ENCODE measurements at regions not wholly inside any gene's neighbourhood (a gene's known extent, or its start where the extent isn't known, plus 50 kb on each side); places are given as distances from the start of the nearest gene placed in this dataset.

GRCh38 chr9:38119560-38120236, 50.7 kb upstream of the SHB start:
- H2AFZ ChIP-seq (ENCODE audit: low read length), result no peak overlapping the region
- no peak overlapping the region for H2BK120ac ChIP-seq (ENCODE audit: low read depth, low read length, poor library complexity, severe bottlenecking)
- no peaks in the 10 kb centered on the region for H3K4me1 Mint-ChIP-seq
- no peaks in the 10 kb centered on the region for H3K27me3 ChIP-seq (ENCODE audit: insufficient read depth, low read length)
- no peak overlapping the region for H3K4ac ChIP-seq (ENCODE audit: low read depth, low read length)
- no peak overlapping the region for H3K27ac Mint-ChIP-seq
- H3K9me3 Mint-ChIP-seq, result no peaks in the 10 kb centered on the region
- no peak overlapping the region for H2BK5ac ChIP-seq (ENCODE audit: insufficient read length, low read length)
- H3K14ac ChIP-seq (ENCODE audit: insufficient read depth, low read length), result no peak overlapping the region
- H3K56ac ChIP-seq (ENCODE audit: insufficient read length, low read depth, low read length), result no peak overlapping the region
- peaks cover 52% of the 10 kb centered on the region for H3K27me3 Mint-ChIP-seq (ENCODE audit: low read depth)
- no peak for TF ChIP-seq CTCF (conservative IDR thresholded peaks at IDR 0.05)
- H3K36me3 Mint-ChIP-seq (ENCODE audit: insufficient read depth in 1 of 3, low read depth in 3 of 3), result no peaks in the 10 kb centered on the region
- H4K5ac ChIP-seq (ENCODE audit: insufficient read length, low read depth, low read length), result no peak overlapping the region
- H2BK15ac ChIP-seq (ENCODE audit: low read depth, low read length), result no peak overlapping the region
- no peak overlapping the region for H3T11ph ChIP-seq (ENCODE audit: low read length)
- no peak overlapping the region for H3K9ac ChIP-seq (ENCODE audit: extremely low read depth, insufficient read length, low read length)
- H3K23ac ChIP-seq (ENCODE audit: insufficient read length, low read depth, low read length), result no peak overlapping the region
- no peak overlapping the region for H2AK5ac ChIP-seq (ENCODE audit: insufficient read length, low read length)
- H2BK12ac ChIP-seq (ENCODE audit: insufficient read length, low read depth, low read length), result no peak overlapping the region
- no peak overlapping the region for H3K18ac ChIP-seq (ENCODE audit: insufficient read length, low read depth, low read length)
- H3K4me2 ChIP-seq (ENCODE audit: insufficient read depth, insufficient read length, low read length), result no peak overlapping the region
- no peaks in the 10 kb centered on the region for H4K20me1 ChIP-seq (ENCODE audit: control insufficient read depth, insufficient read depth, insufficient read length)
- H3K79me2 ChIP-seq (ENCODE audit: insufficient read depth, low read length), result no peaks in the 10 kb centered on the region
- H3K27ac ChIP-seq (ENCODE audit: insufficient read length, low read depth, low read length), result no peak overlapping the region
- H3K4me3 Mint-ChIP-seq, result no peak overlapping the region
- H3K9me3 ChIP-seq (ENCODE audit: control insufficient read depth, low read depth, low read length), result no peaks in the 10 kb centered on the region
- H3K79me1 ChIP-seq (ENCODE audit: insufficient read depth, low read depth, low read length, poor library complexity, severe bottlenecking), result no peaks in the 10 kb centered on the region
- H2BK20ac ChIP-seq (ENCODE audit: low read depth, low read length, poor library complexity, severe bottlenecking), result no peak overlapping the region
- DNase-seq, result no peak
- H4K91ac ChIP-seq (ENCODE audit: insufficient read length, low read depth, low read length), result no peak overlapping the region
- H4K8ac ChIP-seq (replicated peaks; ENCODE audit: insufficient read length, low read depth, low read length), result no peak overlapping the region
- no CpG with 5 or more reads among the region's 5 CpGs for WGBS (ENCODE audit: extremely low coverage, insufficient read length, low lambda C conversion rate)
- H3K23me2 ChIP-seq (ENCODE audit: insufficient read length, low read depth, low read length, poor library complexity, severe bottlenecking), result no peaks in the 10 kb centered on the region
- no peaks in the 10 kb centered on the region for H3K4me1 ChIP-seq (ENCODE audit: insufficient read depth, low read length)

Measured in H9 (cell line).